GM18868 (cell line): ENCODE measurements at regions not wholly inside any gene's neighbourhood (a gene's known extent, or its start where the extent isn't known, plus 50 kb on each side); places are given as distances from the start of the nearest gene placed in this dataset.
"Not testable (repeated sequence)": the region's sequence is repeated elsewhere in the genome, so short reads cannot be mapped to it uniquely, and the experiment has no call there.

Experiments used
- ATAC-seq: cut with Tn5 transposase; IDR thresholded peaks from one replicate; pipeline ENCODE4 v1.9.1; 2021; ENCODE audit warnings: mild to moderate bottlenecking, moderate library complexity; ENCODE audit not compliant: unreplicated experiment

GRCh38 chr5:30279237-30279636 is 914.2 kb upstream of the CDH6 start:
- ATAC-seq: no peak

- no peak for ATAC-seq
Observed at GRCh38 chr5:30267026-30267425, 926.5 kb upstream of the CDH6 start.

GRCh38 chr5:30239331-30240022 is 954.0 kb upstream of the CDH6 start:
- no peak for ATAC-seq

- ATAC-seq: no peak
Observed at GRCh38 chr5:30237189-30237588, 956.3 kb upstream of the CDH6 start.

GRCh38 chr5:30209755-30210154 is 983.7 kb upstream of the CDH6 start:
- ATAC-seq: no peak

- ATAC-seq: no peak
Observed at GRCh38 chr5:30197662-30198061, 995.8 kb upstream of the CDH6 start.

GRCh38 chr5:30195036-30195435 is 998.5 kb upstream of the CDH6 start:
- ATAC-seq: no peak

GRCh38 chr5:30194595-30194994 is 998.9 kb upstream of the CDH6 start:
- no peak for ATAC-seq

GRCh38 chr5:30183795-30184194 is 1009.7 kb upstream of the CDH6 start:
- no peak for ATAC-seq

GRCh38 chr5:30156156-30156555 is 1037.3 kb upstream of the CDH6 start:
- no peak for ATAC-seq

GRCh38 chr5:30152431-30152830 is 1041.1 kb upstream of the CDH6 start:
- ATAC-seq: no peak

- no peak for ATAC-seq
Observed at GRCh38 chr5:30150231-30150630, 1043.3 kb upstream of the CDH6 start.

- no peak for ATAC-seq
Observed at GRCh38 chr5:30149526-30149925, 1044.0 kb upstream of the CDH6 start.

GRCh38 chr5:30147976-30148375 is 1045.5 kb upstream of the CDH6 start:
- ATAC-seq: no peak

- ATAC-seq: not testable (repeated sequence)
Observed at GRCh38 chr5:30144059-30144458, 1049.4 kb upstream of the CDH6 start.

GRCh38 chr5:30142432-30142831 is 1051.1 kb upstream of the CDH6 start:
- ATAC-seq: no peak

GRCh38 chr5:30121043-30121442 is 1072.4 kb upstream of the CDH6 start:
- ATAC-seq: no peak

GRCh38 chr5:30117135-30117534 is 1076.4 kb upstream of the CDH6 start:
- ATAC-seq: no peak

- ATAC-seq: no peak
Observed at GRCh38 chr5:30113542-30113941, 1079.9 kb upstream of the CDH6 start.

GRCh38 chr5:30112867-30113266 is 1080.6 kb upstream of the CDH6 start:
- no peak for ATAC-seq

GRCh38 chr5:30108051-30108450 is 1085.4 kb upstream of the CDH6 start:
- no peak for ATAC-seq

- ATAC-seq: no peak
Observed at GRCh38 chr5:30106596-30106995, 1086.9 kb upstream of the CDH6 start.

- no peak for ATAC-seq
Observed at GRCh38 chr5:30104872-30105596, 1088.5 kb upstream of the CDH6 start.
